ENCODE measurements at regions not wholly inside any gene's neighbourhood (a gene's known extent, or its start where the extent isn't known, plus 50 kb on each side); places are given as distances from the start of the nearest gene placed in this dataset.

DNA sequence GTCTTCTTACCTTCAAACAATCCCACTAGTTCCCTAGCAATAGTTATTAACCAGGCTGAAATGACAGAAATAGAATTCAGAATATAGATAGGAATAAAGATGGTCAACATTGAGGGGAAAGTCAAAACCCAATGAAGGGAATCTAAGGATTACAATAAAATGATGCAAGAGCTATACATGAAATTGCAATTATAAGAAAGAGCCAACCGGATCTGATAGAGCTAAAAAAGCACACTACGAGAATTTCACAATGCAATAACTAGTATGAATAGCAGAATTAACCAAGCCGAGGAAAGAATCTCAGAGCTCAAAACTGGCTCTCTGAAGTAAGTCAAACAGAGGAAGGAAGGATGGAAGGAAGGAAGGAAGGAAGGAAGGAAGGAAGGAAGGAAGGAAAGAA is 288.7 kb upstream of the KCND2 start:
- DNase-seq (ENCODE audit: low read depth in 1 of 2, low spot score in 1 of 2), result no peak
- Histone ChIP-seq H3K27me3 (ENCODE audit: insufficient read depth, poor library complexity, severe bottlenecking) (no peaks in the 10 kb centered on the region), H3K27ac (replicated peaks) (no peak overlapping the region), H3K4me3 (replicated peaks; ENCODE audit: insufficient read depth, low read length) (no peak overlapping the region)
- no peak for TF ChIP-seq POLR2AphosphoS5 (IDR thresholded peaks at IDR 0.05; ENCODE audit: low read depth)
- TF ChIP-seq, protein P1, sequence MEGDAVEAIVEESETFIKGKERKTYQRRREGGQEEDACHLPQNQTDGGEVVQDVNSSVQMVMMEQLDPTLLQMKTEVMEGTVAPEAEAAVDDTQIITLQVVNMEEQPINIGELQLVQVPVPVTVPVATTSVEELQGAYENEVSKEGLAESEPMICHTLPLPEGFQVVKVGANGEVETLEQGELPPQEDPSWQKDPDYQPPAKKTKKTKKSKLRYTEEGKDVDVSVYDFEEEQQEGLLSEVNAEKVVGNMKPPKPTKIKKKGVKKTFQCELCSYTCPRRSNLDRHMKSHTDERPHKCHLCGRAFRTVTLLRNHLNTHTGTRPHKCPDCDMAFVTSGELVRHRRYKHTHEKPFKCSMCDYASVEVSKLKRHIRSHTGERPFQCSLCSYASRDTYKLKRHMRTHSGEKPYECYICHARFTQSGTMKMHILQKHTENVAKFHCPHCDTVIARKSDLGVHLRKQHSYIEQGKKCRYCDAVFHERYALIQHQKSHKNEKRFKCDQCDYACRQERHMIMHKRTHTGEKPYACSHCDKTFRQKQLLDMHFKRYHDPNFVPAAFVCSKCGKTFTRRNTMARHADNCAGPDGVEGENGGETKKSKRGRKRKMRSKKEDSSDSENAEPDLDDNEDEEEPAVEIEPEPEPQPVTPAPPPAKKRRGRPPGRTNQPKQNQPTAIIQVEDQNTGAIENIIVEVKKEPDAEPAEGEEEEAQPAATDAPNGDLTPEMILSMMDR (IDR thresholded peaks at IDR 0.05; ENCODE audit: insufficient read depth, low read length), result no peak
- TF ChIP-seq, protein P2, sequence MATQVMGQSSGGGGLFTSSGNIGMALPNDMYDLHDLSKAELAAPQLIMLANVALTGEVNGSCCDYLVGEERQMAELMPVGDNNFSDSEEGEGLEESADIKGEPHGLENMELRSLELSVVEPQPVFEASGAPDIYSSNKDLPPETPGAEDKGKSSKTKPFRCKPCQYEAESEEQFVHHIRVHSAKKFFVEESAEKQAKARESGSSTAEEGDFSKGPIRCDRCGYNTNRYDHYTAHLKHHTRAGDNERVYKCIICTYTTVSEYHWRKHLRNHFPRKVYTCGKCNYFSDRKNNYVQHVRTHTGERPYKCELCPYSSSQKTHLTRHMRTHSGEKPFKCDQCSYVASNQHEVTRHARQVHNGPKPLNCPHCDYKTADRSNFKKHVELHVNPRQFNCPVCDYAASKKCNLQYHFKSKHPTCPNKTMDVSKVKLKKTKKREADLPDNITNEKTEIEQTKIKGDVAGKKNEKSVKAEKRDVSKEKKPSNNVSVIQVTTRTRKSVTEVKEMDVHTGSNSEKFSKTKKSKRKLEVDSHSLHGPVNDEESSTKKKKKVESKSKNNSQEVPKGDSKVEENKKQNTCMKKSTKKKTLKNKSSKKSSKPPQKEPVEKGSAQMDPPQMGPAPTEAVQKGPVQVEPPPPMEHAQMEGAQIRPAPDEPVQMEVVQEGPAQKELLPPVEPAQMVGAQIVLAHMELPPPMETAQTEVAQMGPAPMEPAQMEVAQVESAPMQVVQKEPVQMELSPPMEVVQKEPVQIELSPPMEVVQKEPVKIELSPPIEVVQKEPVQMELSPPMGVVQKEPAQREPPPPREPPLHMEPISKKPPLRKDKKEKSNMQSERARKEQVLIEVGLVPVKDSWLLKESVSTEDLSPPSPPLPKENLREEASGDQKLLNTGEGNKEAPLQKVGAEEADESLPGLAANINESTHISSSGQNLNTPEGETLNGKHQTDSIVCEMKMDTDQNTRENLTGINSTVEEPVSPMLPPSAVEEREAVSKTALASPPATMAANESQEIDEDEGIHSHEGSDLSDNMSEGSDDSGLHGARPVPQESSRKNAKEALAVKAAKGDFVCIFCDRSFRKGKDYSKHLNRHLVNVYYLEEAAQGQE (IDR thresholded peaks at IDR 0.05; ENCODE audit: insufficient replicate concordance, low read depth), result no peak
- TF ChIP-seq GABPA (IDR thresholded peaks at IDR 0.05; ENCODE audit: low read depth), result no peak
- no peak for TF ChIP-seq SPI1 (IDR thresholded peaks at IDR 0.05; ENCODE audit: borderline replicate concordance, low read depth)

DNA sequence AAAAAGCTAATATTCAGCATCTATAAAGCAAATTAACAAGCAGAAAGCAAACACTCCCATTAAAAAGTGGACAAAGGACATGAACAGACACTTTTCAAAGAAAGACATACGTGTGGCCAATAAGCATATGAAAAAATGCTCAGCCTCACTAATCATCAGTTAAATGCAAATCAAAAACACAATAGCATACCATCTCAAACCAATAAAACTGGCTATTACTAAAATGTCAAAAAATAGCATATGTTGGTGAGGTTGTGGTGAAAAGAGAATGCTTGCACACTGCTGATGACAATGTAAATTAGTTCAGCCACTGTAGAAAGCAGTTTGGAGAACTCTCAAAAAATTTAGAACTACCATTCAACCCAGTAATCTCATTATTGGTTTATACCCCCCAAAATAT is 284.6 kb upstream of the KCND2 start:
- Histone ChIP-seq H3K4me3 (replicated peaks; ENCODE audit: insufficient read depth, low read length) (no peak overlapping the region), H3K27me3 (ENCODE audit: insufficient read depth, poor library complexity, severe bottlenecking) (no peaks in the 10 kb centered on the region), H3K27ac (replicated peaks) (no peak overlapping the region)
- no peak for DNase-seq (ENCODE audit: low read depth in 1 of 2, low spot score in 1 of 2)
- TF ChIP-seq, protein P1 (IDR thresholded peaks at IDR 0.05; ENCODE audit: insufficient read depth, low read length), result no peak
- TF ChIP-seq SPI1 (IDR thresholded peaks at IDR 0.05; ENCODE audit: borderline replicate concordance, low read depth) (no peak), GABPA (IDR thresholded peaks at IDR 0.05; ENCODE audit: low read depth) (no peak), POLR2AphosphoS5 (IDR thresholded peaks at IDR 0.05; ENCODE audit: low read depth) (no peak)
- TF ChIP-seq, protein P2 (IDR thresholded peaks at IDR 0.05; ENCODE audit: insufficient replicate concordance, low read depth), result no peak

DNA sequence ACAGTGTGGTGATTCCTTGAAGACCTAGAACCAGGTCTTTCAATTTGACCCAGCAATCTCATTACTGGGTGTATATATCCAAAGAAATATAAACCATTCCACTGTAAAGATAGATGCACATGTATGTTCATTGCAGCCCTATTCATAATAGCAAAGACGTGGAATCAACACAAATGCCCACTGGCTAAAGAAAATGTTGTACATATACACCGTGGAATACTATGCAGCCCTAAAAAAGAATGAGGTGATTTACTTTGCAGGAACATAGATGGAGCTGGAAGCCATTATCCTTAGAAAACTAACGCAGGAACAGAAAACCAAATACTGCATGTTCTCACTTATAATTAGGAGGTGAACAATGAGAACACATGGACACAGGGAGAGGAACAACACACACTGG is 278.0 kb upstream of the KCND2 start:
- H3K27me3 ChIP-seq (ENCODE audit: insufficient read depth, poor library complexity, severe bottlenecking), result no peaks in the 10 kb centered on the region

More for the DNA sequence above, 278.0 kb upstream of the KCND2 start:
- Histone ChIP-seq H3K4me3 (replicated peaks; ENCODE audit: insufficient read depth, low read length) (no peak overlapping the region), H3K27ac (replicated peaks) (no peak overlapping the region)
- DNase-seq (ENCODE audit: low read depth in 1 of 2, low spot score in 1 of 2), result no peak
- TF ChIP-seq POLR2AphosphoS5 (IDR thresholded peaks at IDR 0.05; ENCODE audit: low read depth) (no peak), SPI1 (IDR thresholded peaks at IDR 0.05; ENCODE audit: borderline replicate concordance, low read depth) (no peak), GABPA (IDR thresholded peaks at IDR 0.05; ENCODE audit: low read depth) (no peak)
- TF ChIP-seq, protein P1 (IDR thresholded peaks at IDR 0.05; ENCODE audit: insufficient read depth, low read length), result no peak
- TF ChIP-seq, protein P2 (IDR thresholded peaks at IDR 0.05; ENCODE audit: insufficient replicate concordance, low read depth), result no peak
